ENCODE measurements at regions not wholly inside any gene's neighbourhood (a gene's known extent, or its start where the extent isn't known, plus 50 kb on each side); places are given as distances from the start of the nearest gene placed in this dataset.

- no peak for DNase-seq
These were observed 351.8 kb downstream of the ZIC1 start for GRCh38 chr3:147760941-147761340.

- DNase-seq, result no peak
These were observed 364.0 kb downstream of the ZIC1 start for GRCh38 chr3:147773116-147773630.

- no peak for DNase-seq
These were observed 366.2 kb downstream of the ZIC1 start for GRCh38 chr3:147775411-147775810.

GRCh38 chr3:147775816-147776530, 366.8 kb downstream of the ZIC1 start:
- no peak for DNase-seq

- DNase-seq, result no peak
These were observed 384.7 kb downstream of the ZIC1 start for GRCh38 chr3:147793841-147794240.

GRCh38 chr3:147794596-147794995, 385.4 kb downstream of the ZIC1 start:
- DNase-seq, result no peak

- DNase-seq, result no peak
These were observed 386.3 kb downstream of the ZIC1 start for GRCh38 chr3:147795418-147795817.

GRCh38 chr3:147797095-147797494, 387.9 kb downstream of the ZIC1 start:
- peak; percentile 19 to 59 for DNase-seq

GRCh38 chr3:147799601-147800000, 390.4 kb downstream of the ZIC1 start:
- peak in 1 of 2 experiments; percentile 32 for DNase-seq

- DNase-seq, result no peak
These were observed 398.6 kb downstream of the ZIC1 start for GRCh38 chr3:147807776-147808175.

- no peak for DNase-seq
These were observed 400.0 kb downstream of the ZIC1 start for GRCh38 chr3:147809206-147809605.

- DNase-seq, result no peak
These were observed 403.2 kb downstream of the ZIC1 start for GRCh38 chr3:147812186-147812911.

- DNase-seq, result no peak
These were observed 404.1 kb downstream of the ZIC1 start for GRCh38 chr3:147813256-147813655.

GRCh38 chr3:147816752-147817151, 407.6 kb downstream of the ZIC1 start:
- no peak for DNase-seq

- DNase-seq, result no peak
These were observed 423.4 kb downstream of the ZIC1 start for GRCh38 chr3:147832611-147833010.

- DNase-seq, result no peak
These were observed 427.2 kb downstream of the ZIC1 start for GRCh38 chr3:147836330-147836729.

- no peak for DNase-seq
These were observed 429.5 kb downstream of the ZIC1 start for GRCh38 chr3:147838652-147839051.

GRCh38 chr3:147843331-147843730, 434.2 kb downstream of the ZIC1 start:
- no peak for DNase-seq

- no peak for DNase-seq
These were observed 437.1 kb downstream of the ZIC1 start for GRCh38 chr3:147846293-147846692.

GRCh38 chr3:147846854-147847478, 437.8 kb downstream of the ZIC1 start:
- no peak for DNase-seq

- DNase-seq, result no peak
These were observed 441.9 kb downstream of the ZIC1 start for GRCh38 chr3:147851062-147851461.

- no peak for DNase-seq
These were observed 445.4 kb downstream of the ZIC1 start for GRCh38 chr3:147854542-147854941.

GRCh38 chr3:147864754-147865354, 455.7 kb downstream of the ZIC1 start:
- no peak for DNase-seq
